ENCODE measurements at regions not wholly inside any gene's neighbourhood (a gene's known extent, or its start where the extent isn't known, plus 50 kb on each side); places are given as distances from the start of the nearest gene placed in this dataset.

GRCh38 chr2:104473546-104473945 lies 380.4 kb upstream of the POU3F3 start:
- Histone ChIP-seq H3K4me1 (no peaks in the 10 kb centered on the region), H3K27me3 (no peaks in the 10 kb centered on the region), H3K27ac (no peak overlapping the region), H3K9me3 (no peaks in the 10 kb centered on the region), H3K36me3 (no peaks in the 10 kb centered on the region), H3K4me3 (no peak overlapping the region)
- intact Hi-C loops (cut with DNase I; ENCODE audit: low total_unique reads): no loop called here
- TF ChIP-seq CTCF (IDR thresholded peaks at IDR 0.05) (no peak), POLR2A (IDR thresholded peaks at IDR 0.05) (no peak)
- no peak for DNase-seq

GRCh38 chr2:104474716-104475115 lies 379.2 kb upstream of the POU3F3 start:
- Histone ChIP-seq H3K27ac (no peak overlapping the region), H3K36me3 (no peaks in the 10 kb centered on the region), H3K4me1 (no peaks in the 10 kb centered on the region), H3K4me3 (no peak overlapping the region), H3K9me3 (no peaks in the 10 kb centered on the region), H3K27me3 (no peaks in the 10 kb centered on the region)
- intact Hi-C loops (cut with DNase I; ENCODE audit: low total_unique reads): no loop called here
- DNase-seq: no peak
- no peak for TF ChIP-seq POLR2A (IDR thresholded peaks at IDR 0.05)
- no peak for TF ChIP-seq CTCF (IDR thresholded peaks at IDR 0.05)

GRCh38 chr2:104476075-104476474 lies 377.8 kb upstream of the POU3F3 start:
- H3K27me3 ChIP-seq: no peaks in the 10 kb centered on the region
- no peaks in the 10 kb centered on the region for H3K36me3 ChIP-seq
- H3K9me3 ChIP-seq: no peaks in the 10 kb centered on the region
- H3K4me3 ChIP-seq: no peak overlapping the region
- intact Hi-C loops (cut with DNase I; ENCODE audit: low total_unique reads): no loop called here
- no peak for DNase-seq
- no peaks in the 10 kb centered on the region for H3K4me1 ChIP-seq
- H3K27ac ChIP-seq: no peak overlapping the region
- TF ChIP-seq POLR2A (IDR thresholded peaks at IDR 0.05): no peak
- TF ChIP-seq CTCF (IDR thresholded peaks at IDR 0.05): no peak

- H3K36me3 ChIP-seq: no peaks in the 10 kb centered on the region
- H3K4me3 ChIP-seq: no peak overlapping the region
- no peaks in the 10 kb centered on the region for H3K9me3 ChIP-seq
- DNase-seq: no peak
- no peaks in the 10 kb centered on the region for H3K4me1 ChIP-seq
- H3K27ac ChIP-seq: no peak overlapping the region
- H3K27me3 ChIP-seq: no peaks in the 10 kb centered on the region
- intact Hi-C loops (cut with DNase I; ENCODE audit: low total_unique reads): no loop called here
- TF ChIP-seq POLR2A (IDR thresholded peaks at IDR 0.05) (no peak), CTCF (IDR thresholded peaks at IDR 0.05) (no peak)
Observed at GRCh38 chr2:104476563-104476988, 377.3 kb upstream of the POU3F3 start.

- intact Hi-C loops (cut with DNase I; ENCODE audit: low total_unique reads): no loop called here
- H3K9me3 ChIP-seq: no peaks in the 10 kb centered on the region
- no peak for DNase-seq
- H3K4me3 ChIP-seq: no peak overlapping the region
- H3K4me1 ChIP-seq: no peaks in the 10 kb centered on the region
- H3K27ac ChIP-seq: no peak overlapping the region
- TF ChIP-seq CTCF (IDR thresholded peaks at IDR 0.05) (no peak), POLR2A (IDR thresholded peaks at IDR 0.05) (no peak)
- H3K27me3 ChIP-seq: no peaks in the 10 kb centered on the region
- H3K36me3 ChIP-seq: no peaks in the 10 kb centered on the region
Observed at GRCh38 chr2:104481341-104481740, 372.6 kb upstream of the POU3F3 start.

All from uterus (tissue), 3 donors.